Body of pancreas (tissue), 4 donors: ENCODE measurements at regions not wholly inside any gene's neighbourhood (a gene's known extent, or its start where the extent isn't known, plus 50 kb on each side); places are given as distances from the start of the nearest gene placed in this dataset.

Experiments used
- POLR2A ChIP-seq, 3 donors: fragments of 450-650 bp; IDR thresholded peaks; one replicate each; pipeline ENCODE4 v1.6.1; 2016; ENCODE audit warnings: antibody characterized with exemption in 3 of 3, mild to moderate bottlenecking in 2 of 3
- TF ChIP-seq, protein P1 (sequence below), 7 experiments: fragments of 450-650 bp in 4 of 7; fragments of 200-600 bp in 3 of 7; sonication (generic) in 3 of 7; IDR thresholded peaks; one replicate each; pipeline ENCODE4 v1.5.1; 2016 to 2019; ENCODE audit warnings: antibody characterized with exemption in 7 of 7

DNA sequence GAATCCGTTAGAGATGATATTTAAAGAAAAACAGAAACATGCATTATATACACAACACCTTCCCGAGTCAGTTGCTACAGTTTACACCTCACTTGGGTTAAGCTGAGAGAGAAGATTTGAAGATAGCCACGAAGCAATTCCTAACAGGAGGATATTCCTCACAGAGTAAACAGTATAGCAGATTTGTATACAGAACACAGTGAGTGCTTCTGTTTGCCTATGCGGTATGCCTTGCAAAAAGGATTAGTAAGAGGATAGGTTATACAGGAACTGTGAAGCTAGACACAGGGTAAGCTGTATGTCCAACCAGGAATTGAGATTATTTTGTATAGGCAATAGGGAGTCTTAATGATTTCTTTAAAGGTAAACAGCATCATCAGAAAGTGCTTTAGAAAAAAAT, 471.8 kb downstream of the LIG4 start:
- TF ChIP-seq, protein P1, sequence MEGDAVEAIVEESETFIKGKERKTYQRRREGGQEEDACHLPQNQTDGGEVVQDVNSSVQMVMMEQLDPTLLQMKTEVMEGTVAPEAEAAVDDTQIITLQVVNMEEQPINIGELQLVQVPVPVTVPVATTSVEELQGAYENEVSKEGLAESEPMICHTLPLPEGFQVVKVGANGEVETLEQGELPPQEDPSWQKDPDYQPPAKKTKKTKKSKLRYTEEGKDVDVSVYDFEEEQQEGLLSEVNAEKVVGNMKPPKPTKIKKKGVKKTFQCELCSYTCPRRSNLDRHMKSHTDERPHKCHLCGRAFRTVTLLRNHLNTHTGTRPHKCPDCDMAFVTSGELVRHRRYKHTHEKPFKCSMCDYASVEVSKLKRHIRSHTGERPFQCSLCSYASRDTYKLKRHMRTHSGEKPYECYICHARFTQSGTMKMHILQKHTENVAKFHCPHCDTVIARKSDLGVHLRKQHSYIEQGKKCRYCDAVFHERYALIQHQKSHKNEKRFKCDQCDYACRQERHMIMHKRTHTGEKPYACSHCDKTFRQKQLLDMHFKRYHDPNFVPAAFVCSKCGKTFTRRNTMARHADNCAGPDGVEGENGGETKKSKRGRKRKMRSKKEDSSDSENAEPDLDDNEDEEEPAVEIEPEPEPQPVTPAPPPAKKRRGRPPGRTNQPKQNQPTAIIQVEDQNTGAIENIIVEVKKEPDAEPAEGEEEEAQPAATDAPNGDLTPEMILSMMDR (IDR thresholded peaks at IDR 0.05): no peak
- no peak for TF ChIP-seq POLR2A (IDR thresholded peaks at IDR 0.05)
